Right kidney (tissue), 1 donor: ENCODE measurements at regions not wholly inside any gene's neighbourhood (a gene's known extent, or its start where the extent isn't known, plus 50 kb on each side); places are given as distances from the start of the nearest gene placed in this dataset.
"Not testable (repeated sequence)": the region's sequence is repeated elsewhere in the genome, so short reads cannot be mapped to it uniquely, and the experiment has no call there.

Experiments used
- DNase-seq: peaks from one replicate; pipeline ENCODE4 v3.0.0-alpha.2; 2016

GRCh38 chr22:42217752-42218280, 52.6 kb downstream of the TCF20 start:
- DNase-seq, result no peak

- DNase-seq, result no peak
These were observed 53.3 kb downstream of the TCF20 start for GRCh38 chr22:42217019-42217751.

- DNase-seq, result no peak
These were observed 55.6 kb downstream of the TCF20 start for GRCh38 chr22:42214633-42215415.

GRCh38 chr22:42208362-42208761, 62.1 kb downstream of the TCF20 start:
- DNase-seq, result no peak

- no peak for DNase-seq
These were observed 62.5 kb downstream of the TCF20 start for GRCh38 chr22:42207918-42208317.

GRCh38 chr22:42203609-42204008, 66.8 kb downstream of the TCF20 start:
- no peak for DNase-seq

GRCh38 chr22:42202669-42203068, 67.8 kb downstream of the TCF20 start:
- DNase-seq, result no peak

- DNase-seq, result no peak
These were observed 68.4 kb downstream of the TCF20 start for GRCh38 chr22:42202048-42202447.

GRCh38 chr22:42199025-42199424, 68.4 kb upstream of the CYP2D6 start:
- no peak for DNase-seq

- no peak for DNase-seq
These were observed 67.6 kb upstream of the CYP2D6 start for GRCh38 chr22:42198226-42198625.

- no peak for DNase-seq
These were observed 65.8 kb upstream of the CYP2D6 start for GRCh38 chr22:42196454-42196853.

- DNase-seq, result no peak
These were observed 64.3 kb upstream of the CYP2D6 start for GRCh38 chr22:42194953-42195352.

GRCh38 chr22:42194104-42194851, 63.7 kb upstream of the CYP2D6 start:
- no peak for DNase-seq

- DNase-seq, result no peak
These were observed 61.9 kb upstream of the CYP2D6 start for GRCh38 chr22:42192547-42192946.

- no peak for DNase-seq
These were observed 59.7 kb upstream of the CYP2D6 start for GRCh38 chr22:42190274-42190673.

- no peak for DNase-seq
These were observed 59.2 kb upstream of the CYP2D6 start for GRCh38 chr22:42189761-42190160.

GRCh38 chr22:42188808-42189447, 58.3 kb upstream of the CYP2D6 start:
- no peak for DNase-seq

GRCh38 chr22:42187646-42188045, 57.0 kb upstream of the CYP2D6 start:
- DNase-seq, result no peak

- no peak for DNase-seq
These were observed 55.4 kb upstream of the CYP2D6 start for GRCh38 chr22:42185915-42186439.

- no peak for DNase-seq
These were observed 54.2 kb upstream of the CYP2D6 start for GRCh38 chr22:42184852-42185251.

GRCh38 chr22:42183461-42184059, 53.0 kb upstream of the CYP2D6 start:
- not testable (repeated sequence) for DNase-seq
